GM12878 (cell line): ENCODE measurements at regions not wholly inside any gene's neighbourhood (a gene's known extent, or its start where the extent isn't known, plus 50 kb on each side); places are given as distances from the start of the nearest gene placed in this dataset.
A peak's percentile ranks its signal among the peaks of the same experiment; 100 is the strongest.

ENCODE experiments used
- ATAC-seq: fragments of 200-7000 bp; cut with Tn5 transposase; 3 replicates; pipeline ENCODE4 v1.9.1; 2020; ENCODE audit warnings: mild to moderate bottlenecking, moderate library complexity
- BruUV-seq: library from RNA; stranded (reverse); fragments of 400-500 nt; replicated peaks from 2 replicates; lab custom pipeline; 2021; lab: Mats Ljungman, UMichigan
- CTCF ChIA-PET: fragments of 300-600 bp; sonication (Branson Sonifier 250); formaldehyde crosslinking; extraction: SDS; loops from one replicate; lab custom pipeline; 2021; ENCODE audit warnings: inconsistent platforms; lab: Yijun Ruan, JAX
- POLR2A ChIA-PET: fragments of 350-600 bp; formaldehyde crosslinking; extraction: SDS; loops from one replicate; lab custom pipeline; 2021; ENCODE audit warnings: inconsistent platforms; lab: Charles Lee
- RAD21 ChIA-PET: fragments of 300-600 bp; sonication (Branson Sonifier 250); formaldehyde crosslinking; loops from one replicate; lab custom pipeline; 2023; ENCODE audit warnings: antibody characterized with exemption; ENCODE audit not compliant: unreplicated experiment; lab: Charles Lee
- SMC1A ChIA-PET: fragments of 300-600 bp; sonication (Branson Sonifier 250); formaldehyde crosslinking; loops from one replicate; lab custom pipeline; 2023; ENCODE audit not compliant: unreplicated experiment, uncharacterized antibody; lab: Charles Lee
- DNase-seq: peaks from one replicate; pipeline ENCODE4 v3.0.0-alpha.2; 2011; ENCODE audit warnings: low read depth, low spot score
- FAIRE-seq: peaks from 3 replicates; lab custom pipeline; 2011; peaks lifted over from hg19 to GRCh38; lab: Jason Lieb, UNC
- H2AFZ ChIP-seq: 2 replicates; pipeline ENCODE4 v1.6.0; 2011; ENCODE audit warnings: low read depth, low read length, control low read depth; ENCODE audit not compliant: control insufficient read depth
- H3K27ac ChIP-seq: 2 replicates; pipeline ENCODE4 v1.5.1; 2011; ENCODE audit warnings: control low read depth; ENCODE audit not compliant: control insufficient read depth, insufficient read depth
- H3K27me3 ChIP-seq, 2 experiments: replicated peaks in 1 of 2; 2 replicates each; pipeline versions ENCODE4 v1.6.0 to v1.6.1; 2011; ENCODE audit warnings: low read length in 1 of 2; ENCODE audit not compliant: control insufficient read depth in 2 of 2, insufficient read depth in 2 of 2
- H3K36me3 ChIP-seq, 2 experiments: 2 replicates each; pipeline ENCODE4 v1.5.1; 2011; ENCODE audit warnings: low read length in 1 of 2; ENCODE audit not compliant: control insufficient read depth in 2 of 2, insufficient read depth in 2 of 2
- H3K4me1 ChIP-seq: 2 replicates; pipeline ENCODE4 v1.6.1; 2011; ENCODE audit warnings: mild to moderate bottlenecking, low read length, moderate library complexity, mixed read lengths; ENCODE audit not compliant: control insufficient read depth, insufficient read depth
- H3K4me2 ChIP-seq: 2 replicates; pipeline ENCODE4 v1.6.0; 2011; ENCODE audit warnings: control low read depth; ENCODE audit not compliant: control insufficient read depth, insufficient read depth
- H3K4me3 ChIP-seq: fragments of 200-600 bp; sonication (generic); 2 replicates; pipeline ENCODE4 v1.5.1; 2016
- H3K79me2 ChIP-seq: 2 replicates; pipeline ENCODE4 v1.6.0; 2011; ENCODE audit warnings: low read length; ENCODE audit not compliant: control insufficient read depth, insufficient read depth
- H3K9ac ChIP-seq: 2 replicates; pipeline ENCODE4 v1.8.0; 2011; ENCODE audit warnings: low read length, control low read depth, mixed read lengths; ENCODE audit not compliant: control insufficient read depth, insufficient read depth
- H3K9me3 ChIP-seq: replicated peaks from 3 replicates; pipeline ENCODE4 v1.5.1; 2011; ENCODE audit warnings: mild to moderate bottlenecking, low read length; ENCODE audit not compliant: control insufficient read depth, insufficient read depth
- H4K20me1 ChIP-seq: 2 replicates; pipeline ENCODE4 v1.6.0; 2011; ENCODE audit not compliant: control insufficient read depth, insufficient read depth
- E2F4 ChIP-seq: IDR thresholded peaks from 2 replicates; pipeline ENCODE4 v1.6.1; 2012; ENCODE audit warnings: low read depth, low read length, improper control_type of control experiment
- EGR1 ChIP-seq, 2 experiments: IDR thresholded peaks; 1 replicate in 1 of 2; 2 replicates in 1 of 2; pipeline ENCODE4 v1.6.1; 2011 to 2012; ENCODE audit warnings: low read depth in 2 of 2, low read length in 2 of 2, borderline replicate concordance in 1 of 2, mild to moderate bottlenecking in 1 of 2, moderate library complexity in 1 of 2
- NRF1 ChIP-seq: conservative IDR thresholded peaks from 2 replicates; pipeline ENCODE4 v1.6.1; 2011; ENCODE audit warnings: mild to moderate bottlenecking, low read depth, low read length, improper control_type of control experiment
- RUNX3 ChIP-seq: IDR thresholded peaks from 2 replicates; pipeline ENCODE4 v1.6.1; 2012; ENCODE audit warnings: low read length, inconsistent platforms
- TARDBP ChIP-seq: IDR thresholded peaks from 2 replicates; pipeline ENCODE4 v1.6.1; 2016; ENCODE audit warnings: borderline replicate concordance
- WGBS: methylation state at CpG from one replicate; pipeline ENCODE4 v1.1.6; 2016; ENCODE audit warnings: low lambda C conversion rate; ENCODE audit not compliant: insufficient replicate concordance, insufficient coverage; ENCODE audit errors: missing lambda C conversion rate; 5-methylcytosine and 5-hydroxymethylcytosine counted together
- in situ Hi-C: fragments of 300-500 bp; cut with MboI; formaldehyde crosslinking; loops from 9 replicates; pipeline ENCODE4 v1.14.3; 2018; ENCODE audit warnings: mixed read lengths
- intact Hi-C: fragments of 100-400 bp; cut with micrococcal nuclease; formaldehyde crosslinking; loops from one replicate; pipeline ENCODE4 v1.14.2; 2022; ENCODE audit not compliant: unreplicated experiment

GRCh38 chr19:29302002-29302928 is 89.3 kb upstream of the UQCRFS1 start:
- H2AFZ ChIP-seq = no peak overlapping the region
- 52% methylated on average over 10 of the region's 10 CpGs for WGBS
- H4K20me1 ChIP-seq = no peaks in the 10 kb centered on the region
- H3K4me1 ChIP-seq = no peaks in the 10 kb centered on the region
- POLR2A ChIA-PET = no interaction called here
- DNase-seq (no peak), ATAC-seq (no peak), FAIRE-seq (no peak)
- no peaks in the 10 kb centered on the region for H3K36me3 ChIP-seq
- CTCF ChIA-PET = no interaction called here
- H3K79me2 ChIP-seq = no peaks in the 10 kb centered on the region
- no peaks in the 10 kb centered on the region for H3K27me3 ChIP-seq
- TF ChIP-seq NRF1 (no peak), EGR1 (IDR thresholded peaks at IDR 0.05; ENCODE audit: borderline replicate concordance in 1 of 2, low read depth in 2 of 2, low read length in 2 of 2) (no peak), E2F4 (no peak), TARDBP (no peak), RUNX3 (peak; percentile 21; the same call in 1 of the 2 replicates)
- H3K4me2 ChIP-seq = no peak overlapping the region
- in situ Hi-C loops (no loop called here), intact Hi-C loops (no loop called here)
- no peaks in the 10 kb centered on the region for H3K9me3 ChIP-seq
- H3K27ac ChIP-seq = no peak overlapping the region
- no peak overlapping the region for H3K9ac ChIP-seq
- SMC1A ChIA-PET = interaction anchor here (0.6 kb wide), 1 partner anchor 563 kb away, joined by 4 read pairs; no protein-coding TSS in a partner anchor
- no peak overlapping the region for H3K4me3 ChIP-seq
- RAD21 ChIA-PET = no interaction called here
- BruUV-seq = no TSS peak
